Karpas-422 (cell line): ENCODE measurements at regions not wholly inside any gene's neighbourhood (a gene's known extent, or its start where the extent isn't known, plus 50 kb on each side); places are given as distances from the start of the nearest gene placed in this dataset.

Experiments used
- DNase-seq: peaks from one replicate; pipeline ENCODE4 v3.0.0-alpha.2; 2015
- H2AFZ ChIP-seq: fragments of 200-600 bp; sonication (generic); 2 replicates; pipeline ENCODE4 v1.6.1; 2014; ENCODE audit warnings: antibody characterized with exemption, low read length, mixed read lengths
- H3K27ac ChIP-seq: fragments of 200-600 bp; sonication (generic); 2 replicates; pipeline ENCODE4 v1.5.1; 2014; ENCODE audit warnings: mild to moderate bottlenecking, low read length, moderate library complexity
- H3K27me3 ChIP-seq: fragments of 200-600 bp; sonication (generic); 2 replicates; pipeline ENCODE4 v1.6.1; 2014; ENCODE audit warnings: low read length, mixed read lengths
- H3K36me3 ChIP-seq: fragments of 200-600 bp; sonication (generic); 2 replicates; pipeline ENCODE4 v1.6.1; 2014; ENCODE audit warnings: low read length, mixed read lengths; ENCODE audit not compliant: insufficient read depth
- H3K4me1 ChIP-seq: fragments of 200-600 bp; sonication (generic); 2 replicates; pipeline ENCODE4 v1.6.1; 2014; ENCODE audit warnings: mild to moderate bottlenecking, low read length, mixed read lengths
- H3K4me2 ChIP-seq: fragments of 200-600 bp; sonication (generic); 2 replicates; pipeline ENCODE4 v1.6.1; 2014; ENCODE audit warnings: low read length, low read depth, mild to moderate bottlenecking; ENCODE audit not compliant: poor library complexity, severe bottlenecking
- H3K4me3 ChIP-seq: fragments of 200-600 bp; sonication (generic); 2 replicates; pipeline ENCODE4 v1.5.1; 2014; ENCODE audit warnings: mild to moderate bottlenecking, antibody characterized with exemption, low read length, mixed read lengths
- H3K79me2 ChIP-seq: fragments of 200-600 bp; sonication (generic); 2 replicates; pipeline ENCODE4 v1.6.1; 2014; ENCODE audit warnings: mild to moderate bottlenecking, low read length, mixed read lengths
- H3K9ac ChIP-seq: fragments of 200-600 bp; sonication (generic); 2 replicates; pipeline ENCODE4 v1.6.0; 2014; ENCODE audit warnings: low read length
- H3K9me2 ChIP-seq: fragments of 200-600 bp; sonication (generic), shearing (Covaris generic); replicated peaks from 2 replicates; pipeline ENCODE4 v1.6.0; 2014; ENCODE audit warnings: mild to moderate bottlenecking, low read length, moderate library complexity; ENCODE audit not compliant: insufficient read depth
- H3K9me3 ChIP-seq: fragments of 300-700, 200-600 bp; sonication (generic); 2 replicates; pipeline ENCODE4 v1.6.1; 2014; ENCODE audit warnings: low read length, mixed read lengths
- H4K20me1 ChIP-seq: fragments of 200-600 bp; sonication (generic); 2 replicates; pipeline ENCODE4 v1.6.1; 2014; ENCODE audit warnings: mild to moderate bottlenecking, antibody characterized with exemption, low read length, low read depth; ENCODE audit not compliant: insufficient read depth

DNA sequence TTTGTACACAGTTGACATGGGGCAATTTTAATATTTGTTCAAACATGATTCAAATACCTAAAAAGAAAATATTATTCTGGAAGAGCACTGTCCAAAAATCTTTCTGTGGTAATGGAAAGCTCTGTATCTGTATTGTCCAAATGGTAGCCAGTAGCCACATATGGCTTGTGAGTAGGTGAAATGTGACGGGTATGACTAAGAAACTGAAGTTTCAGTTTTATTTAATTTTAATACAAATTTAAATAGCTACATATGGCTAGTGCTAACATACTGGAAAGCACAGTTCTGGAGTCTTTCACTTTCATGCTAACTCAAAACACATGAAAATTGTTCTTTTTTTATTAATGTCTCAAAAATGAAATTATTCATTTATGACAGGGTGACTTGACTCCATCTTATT is 132.6 kb downstream of the PLK2 start:
- Histone ChIP-seq H3K36me3 (no peaks in the 10 kb centered on the region), H3K4me3 (no peak overlapping the region), H3K27ac (no peak overlapping the region), H4K20me1 (no peaks in the 10 kb centered on the region), H3K4me2 (no peak overlapping the region), H3K9ac (no peak overlapping the region), H3K9me2 (no peaks in the 10 kb centered on the region), H2AFZ (no peak overlapping the region), H3K4me1 (no peaks in the 10 kb centered on the region), H3K27me3 (no peaks in the 10 kb centered on the region; the same call in 1 of the 2 replicates), H3K79me2 (no peaks in the 10 kb centered on the region), H3K9me3 (no peaks in the 10 kb centered on the region)
- DNase-seq: no peak

DNA sequence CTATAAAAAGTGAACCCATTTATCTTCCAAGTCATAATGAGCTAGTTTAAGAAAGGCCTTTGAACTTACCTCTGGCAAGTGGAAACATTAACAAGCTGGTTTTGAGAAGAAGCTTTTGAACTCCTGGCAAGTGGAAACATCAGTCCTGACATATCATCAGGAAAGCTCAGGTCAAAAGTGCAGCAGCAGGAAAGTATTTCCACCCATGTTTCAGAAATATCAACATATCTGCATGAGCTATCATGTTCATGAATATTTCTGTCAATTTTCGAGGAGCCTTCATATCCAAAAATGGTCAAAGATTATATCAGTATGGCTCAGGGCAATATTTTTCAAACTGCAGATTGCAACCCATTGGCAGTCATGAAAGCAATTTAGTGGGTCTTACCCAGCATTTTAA is 133.9 kb downstream of the PLK2 start:
- DNase-seq: no peak
- Histone ChIP-seq H3K27me3 (no peaks in the 10 kb centered on the region; the same call in 1 of the 2 replicates), H3K9me3 (no peaks in the 10 kb centered on the region), H4K20me1 (no peaks in the 10 kb centered on the region), H3K4me3 (no peak overlapping the region), H3K79me2 (no peaks in the 10 kb centered on the region), H3K4me2 (no peak overlapping the region), H3K27ac (no peak overlapping the region), H3K36me3 (no peaks in the 10 kb centered on the region), H3K9ac (no peak overlapping the region), H3K4me1 (no peaks in the 10 kb centered on the region), H3K9me2 (no peaks in the 10 kb centered on the region), H2AFZ (no peak overlapping the region)

DNA sequence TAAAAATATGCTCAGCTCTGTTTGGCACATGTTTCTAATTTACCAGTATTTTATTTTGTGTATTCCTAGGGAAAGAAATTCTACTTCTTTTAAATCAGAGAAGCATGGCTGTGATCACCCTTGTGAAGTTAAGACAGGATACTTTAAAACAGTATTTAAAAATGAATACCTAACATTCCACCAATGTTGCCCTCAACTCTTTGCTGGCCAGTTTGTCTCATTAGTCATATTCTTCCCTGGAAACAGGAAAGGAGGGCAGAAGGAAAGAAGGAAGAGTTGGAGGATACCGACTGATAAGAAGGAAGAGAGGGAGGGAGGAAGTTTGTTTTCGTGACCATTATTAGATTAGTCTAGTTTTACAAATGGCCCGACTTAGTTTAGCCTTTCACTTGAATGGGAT is 137.4 kb downstream of the PLK2 start:
- no peaks in the 10 kb centered on the region; the same call in 1 of the 2 replicates for H3K27me3 ChIP-seq
- H3K4me2 ChIP-seq: no peak overlapping the region
- H3K9ac ChIP-seq: no peak overlapping the region
- H3K9me3 ChIP-seq: no peaks in the 10 kb centered on the region
- no peaks in the 10 kb centered on the region for H3K4me1 ChIP-seq
- DNase-seq: no peak
- no peaks in the 10 kb centered on the region for H4K20me1 ChIP-seq
- no peaks in the 10 kb centered on the region for H3K79me2 ChIP-seq
- H3K9me2 ChIP-seq: no peaks in the 10 kb centered on the region
- no peaks in the 10 kb centered on the region for H3K36me3 ChIP-seq
- no peak overlapping the region for H3K27ac ChIP-seq
- H3K4me3 ChIP-seq: no peak overlapping the region
- no peak overlapping the region for H2AFZ ChIP-seq

DNA sequence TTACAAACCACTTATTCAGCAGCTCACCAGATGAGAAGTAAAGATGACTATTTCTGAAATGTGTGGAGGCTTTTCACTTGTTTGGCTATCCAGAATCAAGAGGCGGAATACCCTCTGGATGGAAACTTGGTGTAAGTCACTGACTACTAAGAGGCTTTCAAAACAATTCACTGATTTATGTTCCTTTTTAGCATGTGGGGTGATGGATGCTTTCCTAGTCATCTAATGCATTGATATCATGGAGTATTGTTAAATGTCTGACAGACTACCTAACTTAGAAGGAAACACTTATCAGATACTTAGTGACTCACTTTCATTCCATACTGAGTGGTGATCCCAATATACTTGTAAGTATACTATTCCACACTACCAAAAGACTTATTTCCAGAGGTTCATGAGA is 141.4 kb downstream of the PLK2 start:
- Histone ChIP-seq H3K9me3 (no peaks in the 10 kb centered on the region), H3K4me1 (no peaks in the 10 kb centered on the region), H3K9ac (no peak overlapping the region), H3K27ac (no peak overlapping the region), H2AFZ (no peak overlapping the region), H3K79me2 (no peaks in the 10 kb centered on the region), H3K36me3 (no peaks in the 10 kb centered on the region), H3K4me2 (no peak overlapping the region), H3K4me3 (no peak overlapping the region), H3K27me3 (no peaks in the 10 kb centered on the region; the same call in 1 of the 2 replicates), H4K20me1 (no peaks in the 10 kb centered on the region), H3K9me2 (no peaks in the 10 kb centered on the region)
- DNase-seq: no peak

DNA sequence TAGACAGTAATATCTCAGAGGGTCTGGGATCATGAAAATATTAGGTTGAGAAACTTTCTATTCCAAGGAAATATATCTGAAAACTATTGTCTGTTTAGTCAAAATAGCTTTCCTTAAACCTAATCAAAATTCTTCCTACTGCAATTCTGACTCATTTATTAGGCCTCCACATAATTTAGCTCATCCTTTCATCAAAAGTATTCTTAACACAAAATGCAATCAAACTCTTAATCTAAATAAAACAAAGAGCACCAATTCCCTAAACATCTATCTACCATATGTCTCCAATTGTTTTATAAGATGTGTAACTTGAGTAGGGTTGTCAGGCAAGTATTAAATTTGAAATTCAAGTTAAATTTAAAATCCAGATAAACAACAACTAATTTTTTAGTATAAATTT is 142.1 kb downstream of the PLK2 start:
- Histone ChIP-seq H3K36me3 (no peaks in the 10 kb centered on the region), H3K27me3 (no peaks in the 10 kb centered on the region), H3K4me3 (no peak overlapping the region), H3K4me2 (no peak overlapping the region), H3K9me3 (no peaks in the 10 kb centered on the region), H4K20me1 (no peaks in the 10 kb centered on the region), H3K9me2 (no peaks in the 10 kb centered on the region; the same call in 1 of the 2 replicates), H3K79me2 (no peaks in the 10 kb centered on the region), H3K27ac (no peak overlapping the region), H3K4me1 (no peaks in the 10 kb centered on the region), H2AFZ (no peak overlapping the region), H3K9ac (no peak overlapping the region)
- no peak for DNase-seq

DNA sequence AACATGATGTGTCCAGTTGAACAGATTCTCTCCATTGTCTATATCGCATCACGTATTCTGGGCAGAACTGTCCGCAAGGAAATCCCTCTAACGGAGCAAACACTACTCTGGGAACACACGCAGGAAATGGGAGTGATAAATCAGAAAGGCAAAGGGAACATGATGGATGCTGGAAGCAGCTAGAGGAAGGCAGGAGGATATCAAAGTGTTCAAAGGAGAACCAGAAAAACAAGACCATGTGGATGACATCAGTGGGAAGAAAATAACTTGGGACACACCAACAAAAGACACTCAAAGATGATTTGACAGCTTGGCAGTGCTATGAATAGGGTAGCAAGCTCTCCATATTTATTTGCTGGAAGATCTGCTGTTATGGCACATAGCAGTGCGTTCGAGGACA is 142.9 kb downstream of the PLK2 start:
- H3K79me2 ChIP-seq: no peaks in the 10 kb centered on the region
- H3K9me2 ChIP-seq: no peaks in the 10 kb centered on the region; the same call in 1 of the 2 replicates
- H3K36me3 ChIP-seq: no peaks in the 10 kb centered on the region

DNA sequence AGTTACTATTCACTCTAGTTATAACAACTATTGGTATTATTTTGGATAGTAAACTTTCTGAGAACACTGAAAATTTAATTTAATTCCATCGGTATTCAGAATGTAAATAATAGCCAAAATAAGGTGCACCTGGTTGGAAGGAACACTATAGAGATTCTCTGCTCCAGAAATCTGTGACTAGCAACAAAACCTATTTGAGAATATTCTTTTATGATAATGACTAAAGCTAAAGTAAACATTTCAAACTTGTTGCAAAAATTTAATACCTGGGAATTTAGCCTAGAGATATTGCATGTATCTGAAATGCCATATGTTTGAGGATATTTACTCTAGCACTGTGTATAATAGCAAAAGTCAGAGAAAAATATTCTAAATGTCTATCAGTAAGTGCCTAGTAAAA is 144.1 kb downstream of the PLK2 start:
- H3K4me3 ChIP-seq: no peak overlapping the region
- no peaks in the 10 kb centered on the region; the same call in 1 of the 2 replicates for H3K9me2 ChIP-seq
- H3K27ac ChIP-seq: no peak overlapping the region
- H3K4me1 ChIP-seq: no peaks in the 10 kb centered on the region
- no peaks in the 10 kb centered on the region for H3K27me3 ChIP-seq
- H2AFZ ChIP-seq: no peak overlapping the region
- H3K9me3 ChIP-seq: no peaks in the 10 kb centered on the region
- no peaks in the 10 kb centered on the region for H3K36me3 ChIP-seq
- no peaks in the 10 kb centered on the region for H3K79me2 ChIP-seq
- no peak for DNase-seq
- H3K4me2 ChIP-seq: no peak overlapping the region
- H4K20me1 ChIP-seq: no peaks in the 10 kb centered on the region
- H3K9ac ChIP-seq: no peak overlapping the region

More for the DNA sequence above, 142.9 kb downstream of the PLK2 start:
- no peak overlapping the region for H3K27ac ChIP-seq
- DNase-seq: no peak
- H2AFZ ChIP-seq: no peak overlapping the region
- no peaks in the 10 kb centered on the region for H4K20me1 ChIP-seq
- H3K9me3 ChIP-seq: no peaks in the 10 kb centered on the region
- no peak overlapping the region for H3K9ac ChIP-seq
- no peak overlapping the region for H3K4me2 ChIP-seq
- H3K27me3 ChIP-seq: no peaks in the 10 kb centered on the region
- no peaks in the 10 kb centered on the region for H3K4me1 ChIP-seq
- H3K4me3 ChIP-seq: no peak overlapping the region

DNA sequence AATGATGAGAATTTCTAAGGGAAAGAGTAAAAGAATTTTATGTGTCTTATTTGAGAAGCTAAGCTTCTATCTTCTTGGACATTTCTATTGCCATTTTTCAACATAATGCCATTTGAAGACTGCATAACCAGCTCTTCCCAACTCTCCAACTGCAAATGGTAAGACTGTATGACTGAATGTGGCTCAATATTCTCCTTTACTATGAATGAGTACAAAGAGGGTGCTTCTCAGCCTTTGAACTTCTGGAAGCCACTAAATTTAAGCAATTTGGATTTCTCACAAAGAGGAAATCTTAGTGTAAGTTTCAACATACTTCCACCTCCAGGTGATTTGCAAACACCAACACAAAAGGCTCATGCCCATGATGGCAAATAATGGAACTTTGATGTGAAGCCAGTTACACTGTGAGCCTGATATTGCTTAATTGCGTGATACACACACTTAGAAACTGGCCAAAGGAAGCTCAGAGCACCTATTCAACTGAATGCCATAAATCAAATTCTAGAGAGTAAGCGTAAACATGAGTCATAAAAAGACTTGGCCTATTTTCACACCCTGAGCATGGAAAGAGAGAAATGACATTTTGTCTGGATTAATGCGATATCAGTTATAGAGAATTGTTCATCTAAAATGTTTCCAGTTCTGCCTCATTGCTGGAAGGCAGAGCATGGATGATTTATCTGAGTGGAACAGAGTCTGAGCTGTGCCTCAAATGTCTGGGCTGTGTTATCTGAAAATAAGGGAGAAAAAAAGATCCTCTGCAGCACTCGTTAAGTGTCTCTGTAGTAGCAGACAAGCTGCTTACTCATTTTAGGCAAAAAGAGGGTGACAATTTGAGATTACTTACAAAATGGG is 145.3 kb downstream of the PLK2 start:
- Histone ChIP-seq H4K20me1 (no peaks in the 10 kb centered on the region), H3K9ac (no peak overlapping the region), H3K4me3 (no peak overlapping the region), H2AFZ (no peak overlapping the region), H3K9me3 (no peaks in the 10 kb centered on the region), H3K79me2 (no peaks in the 10 kb centered on the region), H3K9me2 (no peaks in the 10 kb centered on the region; the same call in 1 of the 2 replicates), H3K4me2 (no peak overlapping the region), H3K27ac (no peak overlapping the region), H3K27me3 (no peaks in the 10 kb centered on the region), H3K36me3 (no peaks in the 10 kb centered on the region), H3K4me1 (no peaks in the 10 kb centered on the region)
- no peak for DNase-seq
